ENCODE measurements at regions not wholly inside any gene's neighbourhood (a gene's known extent, or its start where the extent isn't known, plus 50 kb on each side); places are given as distances from the start of the nearest gene placed in this dataset.
"Not testable (repeated sequence)": the region's sequence is repeated elsewhere in the genome, so short reads cannot be mapped to it uniquely, and the experiment has no call there.

DNA sequence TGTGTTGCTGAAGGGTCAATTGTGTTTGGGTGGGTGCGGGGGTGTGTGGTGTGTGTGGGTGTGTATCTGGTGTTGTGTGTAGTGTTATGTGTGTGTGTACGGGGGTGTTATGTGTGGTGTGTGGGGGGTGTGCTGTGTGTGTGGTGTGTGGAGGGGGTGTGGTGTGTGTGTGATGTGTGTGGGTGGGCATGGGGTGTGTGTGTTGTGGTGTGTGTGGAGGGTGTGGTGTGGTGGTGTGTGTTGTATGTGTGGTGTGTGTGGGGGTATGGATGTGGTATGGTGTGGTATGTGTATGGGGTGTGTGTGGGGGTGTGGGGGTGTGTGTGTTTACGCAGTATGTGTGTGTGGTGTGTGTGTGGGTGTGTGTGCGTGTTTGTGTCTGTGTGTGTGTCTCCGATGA, 110.8 kb downstream of the ZNF22 start:
- no peak overlapping the region for H3K27ac ChIP-seq
- DNase-seq (ENCODE audit: extremely low spot score in 2 of 2), result no peak
- no peak for TF ChIP-seq POLR2AphosphoS5 (IDR thresholded peaks at IDR 0.05; ENCODE audit: insufficient read depth in 1 of 2, low read depth in 1 of 2)
- TF ChIP-seq POLR2A (IDR thresholded peaks at IDR 0.05), result no peak
- TF ChIP-seq, protein P1, sequence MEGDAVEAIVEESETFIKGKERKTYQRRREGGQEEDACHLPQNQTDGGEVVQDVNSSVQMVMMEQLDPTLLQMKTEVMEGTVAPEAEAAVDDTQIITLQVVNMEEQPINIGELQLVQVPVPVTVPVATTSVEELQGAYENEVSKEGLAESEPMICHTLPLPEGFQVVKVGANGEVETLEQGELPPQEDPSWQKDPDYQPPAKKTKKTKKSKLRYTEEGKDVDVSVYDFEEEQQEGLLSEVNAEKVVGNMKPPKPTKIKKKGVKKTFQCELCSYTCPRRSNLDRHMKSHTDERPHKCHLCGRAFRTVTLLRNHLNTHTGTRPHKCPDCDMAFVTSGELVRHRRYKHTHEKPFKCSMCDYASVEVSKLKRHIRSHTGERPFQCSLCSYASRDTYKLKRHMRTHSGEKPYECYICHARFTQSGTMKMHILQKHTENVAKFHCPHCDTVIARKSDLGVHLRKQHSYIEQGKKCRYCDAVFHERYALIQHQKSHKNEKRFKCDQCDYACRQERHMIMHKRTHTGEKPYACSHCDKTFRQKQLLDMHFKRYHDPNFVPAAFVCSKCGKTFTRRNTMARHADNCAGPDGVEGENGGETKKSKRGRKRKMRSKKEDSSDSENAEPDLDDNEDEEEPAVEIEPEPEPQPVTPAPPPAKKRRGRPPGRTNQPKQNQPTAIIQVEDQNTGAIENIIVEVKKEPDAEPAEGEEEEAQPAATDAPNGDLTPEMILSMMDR (IDR thresholded peaks at IDR 0.05), result no peak
- no peaks in the 10 kb centered on the region for H3K36me3 ChIP-seq
- no peaks in the 10 kb centered on the region for H3K9me3 ChIP-seq
- no peaks in the 10 kb centered on the region for H3K4me1 ChIP-seq
- intact Hi-C loops (cut with DNase I), result no loop called here
- H3K4me3 ChIP-seq, result no peak overlapping the region
- H3K27me3 ChIP-seq, result no peaks in the 10 kb centered on the region

DNA sequence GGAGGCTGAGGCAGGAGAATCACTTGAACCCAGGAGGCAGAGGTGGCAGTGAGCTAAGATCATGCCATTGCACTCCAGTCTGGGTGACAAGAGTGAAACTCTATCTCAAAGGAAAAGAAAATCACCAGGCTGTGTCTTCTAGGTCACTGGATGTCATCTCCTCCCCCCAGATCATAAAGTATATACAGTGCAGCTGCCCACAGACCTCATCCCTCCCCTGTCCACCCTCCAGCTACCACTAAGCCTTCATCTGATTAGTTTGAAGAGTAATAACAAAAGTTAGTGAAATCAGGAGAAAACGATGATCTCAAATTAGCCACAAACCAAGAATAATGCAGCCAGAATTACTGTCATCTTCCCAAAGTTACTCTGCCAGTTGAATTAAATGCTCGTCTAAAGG, 117.2 kb downstream of the ZNF22 start:
- H3K27me3 ChIP-seq; H3K9me3 ChIP-seq; H3K4me3 ChIP-seq; intact Hi-C loops (cut with DNase I); DNase-seq (ENCODE audit: extremely low spot score in 2 of 2); H3K36me3 ChIP-seq; H3K27ac ChIP-seq; H3K4me1 ChIP-seq: not testable (repeated sequence)

DNA sequence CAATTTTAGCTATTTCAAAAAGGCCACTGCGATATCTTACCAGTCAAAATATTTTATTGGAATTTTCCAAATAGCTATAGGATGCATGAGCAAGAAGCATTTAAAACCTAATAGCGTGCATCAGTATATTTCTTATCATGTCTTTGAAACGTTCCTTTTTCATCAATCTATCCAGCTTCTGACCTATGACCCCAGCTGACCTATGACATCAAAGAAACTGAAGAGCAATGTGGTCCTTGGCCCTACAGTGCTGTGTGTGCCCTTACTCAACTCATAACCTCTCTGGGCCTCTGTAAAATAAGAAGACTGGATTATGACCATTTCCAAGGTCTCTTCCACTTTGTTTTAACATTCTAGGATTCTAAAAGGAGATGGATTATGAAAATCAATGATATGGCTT, 118.2 kb downstream of the ZNF22 start:
- TF ChIP-seq POLR2A (IDR thresholded peaks at IDR 0.05) (no peak), POLR2AphosphoS5 (IDR thresholded peaks at IDR 0.05; ENCODE audit: insufficient read depth in 1 of 2, low read depth in 1 of 2) (no peak)
- TF ChIP-seq, protein P1 (IDR thresholded peaks at IDR 0.05), result no peak
- no peak overlapping the region for H3K27ac ChIP-seq
- DNase-seq (ENCODE audit: extremely low spot score in 2 of 2), result no peak
- no peaks in the 10 kb centered on the region for H3K4me1 ChIP-seq
- H3K9me3 ChIP-seq, result no peaks in the 10 kb centered on the region
- H3K36me3 ChIP-seq, result no peaks in the 10 kb centered on the region
- intact Hi-C loops (cut with DNase I), result no loop called here
- no peaks in the 10 kb centered on the region for H3K27me3 ChIP-seq
- H3K4me3 ChIP-seq, result no peak overlapping the region

DNA sequence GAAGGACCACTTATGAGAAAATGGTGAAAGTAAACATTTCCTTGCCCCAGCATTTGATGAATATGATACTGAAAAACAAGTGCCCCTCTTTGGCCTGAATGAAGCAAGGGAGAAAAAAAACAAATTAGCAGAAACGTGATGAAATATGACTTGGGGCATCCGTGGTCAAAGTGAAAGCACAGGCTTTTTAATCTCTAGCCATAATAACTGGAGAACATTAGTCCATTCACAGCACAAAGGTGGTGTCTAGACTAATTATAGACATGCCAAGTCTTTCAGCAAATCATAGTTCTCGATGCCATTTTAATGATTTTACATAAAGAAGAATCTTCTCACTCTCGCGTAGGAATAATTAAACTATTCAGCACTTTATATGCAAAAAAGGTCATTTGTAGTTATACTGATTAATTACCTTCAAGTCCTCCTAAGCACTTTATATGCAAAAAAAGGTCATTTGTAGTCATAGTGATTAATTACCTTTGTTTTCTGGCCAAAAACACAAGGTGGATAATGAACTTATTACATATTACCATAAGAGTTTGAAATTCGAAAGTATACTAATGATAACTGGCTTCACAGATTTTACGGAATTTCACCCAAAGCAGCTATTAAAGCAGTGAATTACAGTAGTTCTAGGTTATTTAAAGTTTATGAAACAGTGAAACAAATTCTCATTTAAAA, 121.6 kb downstream of the ZNF22 start:
- H3K27ac ChIP-seq; H3K27me3 ChIP-seq; H3K4me1 ChIP-seq; H3K36me3 ChIP-seq; intact Hi-C loops (cut with DNase I); H3K4me3 ChIP-seq; H3K9me3 ChIP-seq; DNase-seq (ENCODE audit: extremely low spot score in 2 of 2): not testable (repeated sequence)

DNA sequence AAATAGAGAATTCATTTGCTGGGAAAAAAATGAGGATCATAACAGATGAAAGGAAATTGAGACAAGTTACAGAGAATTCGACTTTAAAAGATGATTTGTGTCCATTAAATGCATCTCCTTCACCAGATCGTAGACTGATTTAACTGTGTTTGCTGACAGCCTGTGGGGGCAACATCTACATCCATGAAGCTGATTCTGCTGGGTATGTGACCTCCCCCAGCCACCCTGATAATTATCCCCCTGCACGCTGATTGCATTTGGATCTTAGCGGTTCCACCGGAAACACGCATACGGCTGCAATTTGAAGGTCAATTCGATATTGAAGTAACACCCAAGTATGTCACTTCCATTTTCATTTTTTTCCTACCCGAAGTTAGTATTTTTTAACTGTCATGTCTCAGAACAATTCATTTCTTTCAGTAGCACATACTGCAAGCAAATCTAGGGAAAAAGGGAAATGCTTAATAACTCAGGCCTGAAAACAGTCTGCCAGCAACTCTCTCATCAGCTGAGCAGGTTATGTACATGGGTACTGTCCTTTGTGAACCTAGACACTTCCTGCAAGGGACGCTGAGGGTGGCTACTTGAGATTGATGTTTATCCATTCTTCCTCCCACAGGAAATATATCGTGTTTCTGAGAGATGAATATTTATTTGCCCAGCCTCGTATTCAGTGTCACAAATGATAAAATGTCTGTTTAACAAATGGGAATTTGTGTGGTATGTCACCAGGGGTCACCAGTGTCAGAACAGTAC, 134.9 kb downstream of the ZNF22 start:
- DNase-seq (ENCODE audit: extremely low spot score in 2 of 2), result no peak
- no peak overlapping the region for H3K4me3 ChIP-seq
- H3K9me3 ChIP-seq, result no peaks in the 10 kb centered on the region
- TF ChIP-seq POLR2AphosphoS5 (IDR thresholded peaks at IDR 0.05; ENCODE audit: insufficient read depth in 1 of 2, low read depth in 1 of 2), result no peak
- no peak for TF ChIP-seq POLR2A (IDR thresholded peaks at IDR 0.05)
- TF ChIP-seq, protein P1 (IDR thresholded peaks at IDR 0.05), result no peak
- intact Hi-C loops (cut with DNase I), result no loop called here
- H3K27ac ChIP-seq, result no peak overlapping the region
- H3K27me3 ChIP-seq, result no peaks in the 10 kb centered on the region
- no peaks in the 10 kb centered on the region for H3K36me3 ChIP-seq
- H3K4me1 ChIP-seq, result no peaks in the 10 kb centered on the region

DNA sequence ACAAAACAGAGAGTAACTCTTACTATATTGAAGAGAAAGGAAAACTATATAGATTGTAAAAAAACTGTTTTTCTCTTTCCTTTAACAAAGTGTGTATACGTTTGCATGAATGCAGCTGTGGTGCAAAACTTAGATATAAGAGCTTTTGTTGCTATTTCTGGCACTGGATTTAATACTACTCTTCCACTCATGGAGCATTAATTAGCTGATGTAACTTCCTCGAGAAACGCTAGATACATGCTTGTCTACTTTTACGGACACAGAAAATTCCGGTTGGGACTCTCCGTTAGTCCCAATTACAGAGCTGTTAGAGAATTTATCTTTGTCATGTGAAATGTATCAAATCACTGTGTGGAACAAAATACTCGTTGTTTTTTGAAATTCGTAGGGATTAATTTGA, 135.5 kb downstream of the ZNF22 start:
- intact Hi-C loops (cut with DNase I), result no loop called here
- TF ChIP-seq POLR2AphosphoS5 (IDR thresholded peaks at IDR 0.05; ENCODE audit: insufficient read depth in 1 of 2, low read depth in 1 of 2) (no peak), POLR2A (IDR thresholded peaks at IDR 0.05) (no peak)
- TF ChIP-seq, protein P1 (IDR thresholded peaks at IDR 0.05), result no peak
- Histone ChIP-seq H3K9me3 (no peaks in the 10 kb centered on the region), H3K27ac (no peak overlapping the region), H3K36me3 (no peaks in the 10 kb centered on the region), H3K4me1 (no peaks in the 10 kb centered on the region), H3K27me3 (no peaks in the 10 kb centered on the region), H3K4me3 (no peak overlapping the region)
- no peak for DNase-seq (ENCODE audit: extremely low spot score in 2 of 2)

Measured in vagina (tissue), 2 donors.